K562 (cell line): ENCODE measurements at regions not wholly inside any gene's neighbourhood (a gene's known extent, or its start where the extent isn't known, plus 50 kb on each side); places are given as distances from the start of the nearest gene placed in this dataset.
"Not testable (repeated sequence)": the region's sequence is repeated elsewhere in the genome, so short reads cannot be mapped to it uniquely, and the experiment has no call there.

ENCODE experiments used
- ATAC-seq: fragments of 200-7000 bp; cut with Tn5 transposase; 3 replicates; pipeline ENCODE4 v1.9.1; 2020; ENCODE audit warnings: moderate library complexity
- BruUV-seq: library from RNA; stranded (reverse); fragments of 400-500 nt; replicated peaks from 2 replicates; lab custom pipeline; 2021; lab: Mats Ljungman, UMichigan
- CTCF ChIA-PET: fragments of 300-600 bp; formaldehyde crosslinking; extraction: SDS; loops from one replicate; lab custom pipeline; 2021; ENCODE audit warnings: low intra/inter-chr PET ratio; lab: Yijun Ruan, JAX
- POLR2A ChIA-PET: fragments of 300-600, 350-650 bp; sonication (Branson Sonifier 250); formaldehyde crosslinking; extraction: SDS; loops from one replicate; lab custom pipeline; 2021; ENCODE audit warnings: antibody characterized with exemption, inconsistent platforms; lab: Yijun Ruan, JAX
- DNase-seq, 4 experiments: peaks; one replicate each; pipeline versions ENCODE4 v3.0.0 to v3.0.0-alpha.2; 2011 to 2018; ENCODE audit warnings: low spot score in 3 of 4, mixed read lengths in 3 of 4; ENCODE audit errors: extremely low read depth in 1 of 4
- FAIRE-seq: peaks from 2 replicates; lab custom pipeline; 2011; peaks lifted over from hg19 to GRCh38; lab: Jason Lieb, UNC
- H2AFZ ChIP-seq: 2 replicates; pipeline ENCODE4 v1.6.0; 2011; ENCODE audit warnings: low read depth, low read length, control low read depth, inconsistent platforms
- H3K27ac ChIP-seq: fragments of 200-600 bp; 3 replicates; pipeline ENCODE4 v1.8.0; 2011; ENCODE audit warnings: low read depth, mild to moderate bottlenecking, control low read depth, inconsistent platforms, low read length, moderate library complexity, mixed read lengths; ENCODE audit errors: extremely low read depth
- H3K27me3 ChIP-seq, 2 experiments: fragments of 300-600 bp in 1 of 2; 2 replicates in 1 of 2; 3 replicates in 1 of 2; pipeline versions ENCODE4 v1.6.0 to v1.8.0; 2011; ENCODE audit warnings: inconsistent platforms in 2 of 2, low read length in 2 of 2, mild to moderate bottlenecking in 1 of 2, mixed read lengths in 1 of 2, moderate library complexity in 1 of 2; ENCODE audit not compliant: control insufficient read depth in 2 of 2, insufficient read depth in 2 of 2
- H3K36me3 ChIP-seq: fragments of 300-600 bp; 3 replicates; pipeline ENCODE4 v1.8.0; 2011; ENCODE audit warnings: mild to moderate bottlenecking, low read length, inconsistent platforms; ENCODE audit not compliant: control insufficient read depth, insufficient read depth
- H3K4me1 ChIP-seq, 2 experiments: fragments of 200-600 bp in 1 of 2; replicated peaks in 1 of 2; 2 replicates in 1 of 2; 3 replicates in 1 of 2; pipeline versions ENCODE4 v1.5.1 to v1.8.0; 2011; ENCODE audit warnings: inconsistent platforms in 2 of 2, low read length in 2 of 2, mild to moderate bottlenecking in 1 of 2, mixed read lengths in 1 of 2, moderate library complexity in 1 of 2; ENCODE audit not compliant: control insufficient read depth in 2 of 2, insufficient read depth in 2 of 2
- H3K4me2 ChIP-seq: 2 replicates; pipeline ENCODE4 v1.6.1; 2011; ENCODE audit warnings: low read length, control low read depth, inconsistent platforms, mixed read lengths; ENCODE audit not compliant: insufficient read depth
- H3K4me3 ChIP-seq: fragments of 200-600 bp; sonication (generic), shearing (Covaris generic); 2 replicates; pipeline ENCODE4 v1.5.1; 2016; ENCODE audit warnings: control low read depth, inconsistent platforms
- H3K79me2 ChIP-seq: fragments of 200-600 bp; 3 replicates; pipeline ENCODE4 v1.8.0; 2011; ENCODE audit warnings: low read length, inconsistent platforms; ENCODE audit not compliant: control insufficient read depth, insufficient read depth
- H3K9ac ChIP-seq, 2 experiments: 2 replicates each; pipeline versions ENCODE4 v1.6.0 to v1.6.1; 2011; ENCODE audit warnings: low read depth in 2 of 2, low read length in 2 of 2, control low read depth in 1 of 2, inconsistent platforms in 1 of 2, mild to moderate bottlenecking in 1 of 2, mixed read lengths in 1 of 2; ENCODE audit not compliant: insufficient read depth in 1 of 2
- H3K9me1 ChIP-seq: one replicate; pipeline ENCODE4 v1.6.0; 2011; ENCODE audit warnings: inconsistent platforms, mild to moderate bottlenecking, low read length, moderate library complexity; ENCODE audit not compliant: control insufficient read depth, insufficient read depth
- H3K9me3 ChIP-seq: replicated peaks from 2 replicates; pipeline ENCODE4 v1.5.1; 2011; ENCODE audit warnings: low read depth, low read length, inconsistent platforms; ENCODE audit not compliant: control insufficient read depth, insufficient read depth
- H4K20me1 ChIP-seq: replicated peaks from 2 replicates; pipeline ENCODE4 v1.6.1; 2011; ENCODE audit warnings: low read length, inconsistent platforms, mixed read lengths; ENCODE audit not compliant: control insufficient read depth, insufficient read depth
- DMBX1 ChIP-seq: fragments of 250-450 bp; sonication (Bioruptor Pico); IDR thresholded peaks from 2 replicates; pipeline ENCODE4 v1.8.0; 2022; ENCODE audit warnings: inconsistent platforms, mild to moderate bottlenecking, moderate library complexity, borderline replicate concordance
- L3MBTL2 ChIP-seq: fragments of 450-650 bp; IDR thresholded peaks from 2 replicates; pipeline ENCODE4 v1.6.1; 2016; ENCODE audit warnings: mild to moderate bottlenecking, moderate library complexity
- MEIS2 ChIP-seq: fragments of 450-650 bp; IDR thresholded peaks from 2 replicates; pipeline ENCODE4 v1.6.1; 2014; ENCODE audit warnings: mild to moderate bottlenecking; ENCODE audit not compliant: partially characterized antibody
- TSC22D4 ChIP-seq: fragments of 450-650 bp; IDR thresholded peaks from 2 replicates; pipeline ENCODE4 v1.6.1; 2016; ENCODE audit warnings: missing genetic modification characterization, missing biosample characterization, control low read depth
- ZNF347 ChIP-seq: fragments of 450-650 bp; formaldehyde crosslinking; IDR thresholded peaks from 2 replicates; pipeline ENCODE4 v1.4.0; 2020; ENCODE audit warnings: low read depth, mild to moderate bottlenecking, moderate library complexity
- WGBS: fragments of 100-300 bp; shearing (Covaris generic); methylation state at CpG from one replicate; pipeline ENCODE4 v1.1.6; 2016; ENCODE audit warnings: low coverage, mixed read lengths; ENCODE audit not compliant: insufficient coverage; ENCODE audit errors: missing lambda C conversion rate; 5-methylcytosine and 5-hydroxymethylcytosine counted together
- in situ Hi-C: fragments of 300-500 bp; cut with MboI; formaldehyde crosslinking; loops from 4 replicates; pipeline ENCODE4 v1.15.0; 2018; ENCODE audit warnings: inconsistent platforms, mixed read lengths
- intact Hi-C: fragments of 100-400 bp; cut with micrococcal nuclease; formaldehyde crosslinking; loops from 2 replicates; pipeline ENCODE4 v1.14.2; 2022

DNA sequence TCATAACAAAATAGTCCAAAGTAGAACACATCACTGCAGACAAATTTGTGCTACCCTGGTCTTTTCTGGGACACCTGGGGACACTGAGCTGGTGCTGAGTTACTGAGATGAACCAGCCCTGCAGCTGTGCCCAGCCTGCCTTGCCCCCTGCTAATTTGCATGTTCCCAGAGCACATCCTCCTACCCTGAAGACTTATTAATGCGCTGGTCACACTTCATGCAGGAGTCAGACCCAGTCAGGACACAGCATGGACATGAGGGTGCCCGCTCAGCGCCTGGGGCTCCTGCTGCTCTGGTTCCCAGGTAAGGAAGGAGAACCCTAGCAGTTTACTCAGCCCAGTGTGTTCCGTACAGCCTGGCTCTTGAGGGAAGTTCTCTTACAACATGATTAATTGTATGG lies 1518.3 kb downstream of the RPIA start:
- H2AFZ ChIP-seq = no peak overlapping the region
- intact Hi-C loops = no loop called here
- no peaks in the 10 kb centered on the region for H3K4me1 ChIP-seq
- FAIRE-seq = no peak
- no peaks in the 10 kb centered on the region for H3K9me1 ChIP-seq
- H4K20me1 ChIP-seq = no peaks in the 10 kb centered on the region
- no peak overlapping the region for H3K9ac ChIP-seq
- ChIA-PET POLR2A (no interaction called here), CTCF (no interaction called here)
- H3K4me2 ChIP-seq = no peak overlapping the region
- no peak overlapping the region for H3K4me3 ChIP-seq
- H3K27me3 ChIP-seq = no peaks in the 10 kb centered on the region
- TF ChIP-seq MEIS2 (no peak), DMBX1 (CRISPR knock-in tag) (no peak), ZNF347 (CRISPR knock-in tag) (no peak), TSC22D4 (tag) (no peak), L3MBTL2 (no peak)
- TF ChIP-seq, all 486 proteins: peak for 0
- in situ Hi-C loops = loop anchor here (10.0 to 25.0 kb wide), 2 partner anchors 148 to 175 kb away; no protein-coding TSS in a partner anchor
- H3K79me2 ChIP-seq = no peaks in the 10 kb centered on the region
- H3K27ac ChIP-seq = no peak overlapping the region
- WGBS = 0% methylated on average over 4 of the region's 4 CpGs
- no peaks in the 10 kb centered on the region for H3K36me3 ChIP-seq
- BruUV-seq = no TSS peak
- no peaks in the 10 kb centered on the region for H3K9me3 ChIP-seq
- ATAC-seq (no peak), DNase-seq (no peak)

DNA sequence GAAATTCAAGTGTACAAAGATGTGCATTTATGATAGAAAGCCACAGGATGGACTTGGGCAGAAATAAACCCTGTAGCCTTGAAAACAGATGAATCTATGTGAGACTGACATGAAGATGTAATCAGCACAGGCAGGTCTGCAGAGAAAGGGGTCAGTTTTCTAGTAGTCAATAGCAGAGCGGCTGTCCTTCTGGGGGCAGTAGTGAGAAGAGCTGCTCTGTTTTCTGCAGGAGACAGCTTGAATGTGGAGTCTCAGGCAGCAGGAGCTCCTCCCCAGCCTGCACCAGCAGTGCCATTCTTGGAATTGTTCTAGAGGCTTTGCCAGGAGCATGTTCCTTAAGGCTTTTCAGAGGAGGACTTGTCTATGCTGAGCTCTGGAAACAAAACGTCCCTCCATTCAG lies 1524.4 kb downstream of the RPIA start:
- H3K27ac ChIP-seq, H3K4me1 ChIP-seq, H3K36me3 ChIP-seq, H3K79me2 ChIP-seq, ATAC-seq, H3K9me1 ChIP-seq, H3K4me3 ChIP-seq, intact Hi-C loops, BruUV-seq, POLR2A ChIA-PET, FAIRE-seq, DNase-seq, H3K4me2 ChIP-seq, H2AFZ ChIP-seq, CTCF ChIA-PET, H3K9ac ChIP-seq, H3K9me3 ChIP-seq, H3K27me3 ChIP-seq, H4K20me1 ChIP-seq: not testable (repeated sequence)
- WGBS = 0% methylated on average over 2 of the region's 2 CpGs
- in situ Hi-C loops = loop anchor here (25.0 kb wide), 1 partner anchor 154 kb away; no protein-coding TSS in a partner anchor

GRCh38 chr2:90216801-90217200 lies 1525.3 kb downstream of the RPIA start:
- ATAC-seq, CTCF ChIA-PET, FAIRE-seq, DNase-seq, H3K36me3 ChIP-seq, H3K79me2 ChIP-seq, H3K4me3 ChIP-seq, H3K9me1 ChIP-seq, intact Hi-C loops, H3K27me3 ChIP-seq, BruUV-seq, H3K9ac ChIP-seq, POLR2A ChIA-PET, H3K27ac ChIP-seq, H3K4me1 ChIP-seq, H4K20me1 ChIP-seq, H2AFZ ChIP-seq, H3K9me3 ChIP-seq, H3K4me2 ChIP-seq: not testable (repeated sequence)
- in situ Hi-C loops = loop anchor here (25.0 kb wide), 1 partner anchor 154 kb away; no protein-coding TSS in a partner anchor
- 0% methylated on average over 1 of the region's 1 CpG for WGBS
